Occipital lobe (tissue), 1 donor: ENCODE measurements at regions not wholly inside any gene's neighbourhood (a gene's known extent, or its start where the extent isn't known, plus 50 kb on each side); places are given as distances from the start of the nearest gene placed in this dataset.
"Not testable (repeated sequence)": the region's sequence is repeated elsewhere in the genome, so short reads cannot be mapped to it uniquely, and the experiment has no call there.

Source experiments
- DNase-seq: peaks from one replicate; lab custom pipeline; 2025; lab: John Stamatoyannopoulos, UW

- peak; percentile 20 for DNase-seq
These were observed 478.5 kb downstream of the QKI start for GRCh38 chr6:163892824-163893561.

- no peak for DNase-seq
These were observed 475.5 kb downstream of the QKI start for GRCh38 chr6:163889904-163890514.

- DNase-seq, result no peak
These were observed 473.7 kb downstream of the QKI start for GRCh38 chr6:163888030-163888819.

- DNase-seq, result no peak
These were observed 471.9 kb downstream of the QKI start for GRCh38 chr6:163886428-163886827.

DNA sequence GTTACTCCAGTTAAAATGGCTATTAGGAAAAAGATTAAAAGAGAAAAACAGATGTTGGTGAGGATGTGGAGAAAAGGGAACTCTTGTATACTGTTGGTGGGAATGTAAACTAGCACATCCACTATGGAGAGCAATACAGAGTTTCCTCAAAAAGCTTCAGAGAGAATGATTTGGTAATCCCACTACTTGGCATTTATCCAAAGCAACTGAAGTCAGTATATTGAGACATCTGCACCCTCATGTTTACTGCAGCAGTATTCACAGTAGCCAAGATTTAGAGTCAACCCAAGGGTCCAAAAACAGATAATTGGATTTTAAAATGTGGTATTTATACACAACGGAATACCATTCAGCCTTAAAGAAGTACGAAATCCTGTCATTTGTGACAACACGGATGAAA, 469.5 kb downstream of the QKI start:
- DNase-seq, result no peak

GRCh38 chr6:163878698-163879097, 464.2 kb downstream of the QKI start:
- DNase-seq, result no peak

GRCh38 chr6:163877877-163878639, 463.5 kb downstream of the QKI start:
- DNase-seq, result no peak

DNA sequence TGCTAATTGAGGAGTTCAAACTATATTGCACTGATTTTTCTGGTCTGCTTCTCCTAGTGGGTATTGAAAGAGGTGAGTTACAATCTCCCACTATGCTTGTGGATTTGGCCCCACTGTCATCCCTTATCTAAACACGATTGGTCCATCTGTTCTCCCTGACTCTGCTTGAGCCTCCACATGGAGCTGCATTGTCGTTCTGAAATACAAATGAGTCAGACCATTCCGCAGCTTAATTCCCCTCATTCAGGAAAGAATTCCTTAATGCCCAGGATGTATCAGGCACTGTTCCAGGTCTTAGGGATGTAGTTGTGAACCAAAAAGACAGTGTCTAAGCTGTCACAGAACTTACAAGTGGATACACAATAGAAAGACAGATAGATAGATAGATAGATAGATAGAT, 461.9 kb downstream of the QKI start:
- no peak for DNase-seq

- no peak for DNase-seq
These were observed 460.3 kb downstream of the QKI start for GRCh38 chr6:163874784-163875183.

GRCh38 chr6:163872335-163872734, 457.8 kb downstream of the QKI start:
- DNase-seq, result no peak

- DNase-seq, result no peak
These were observed 457.1 kb downstream of the QKI start for GRCh38 chr6:163871616-163872015.

DNA sequence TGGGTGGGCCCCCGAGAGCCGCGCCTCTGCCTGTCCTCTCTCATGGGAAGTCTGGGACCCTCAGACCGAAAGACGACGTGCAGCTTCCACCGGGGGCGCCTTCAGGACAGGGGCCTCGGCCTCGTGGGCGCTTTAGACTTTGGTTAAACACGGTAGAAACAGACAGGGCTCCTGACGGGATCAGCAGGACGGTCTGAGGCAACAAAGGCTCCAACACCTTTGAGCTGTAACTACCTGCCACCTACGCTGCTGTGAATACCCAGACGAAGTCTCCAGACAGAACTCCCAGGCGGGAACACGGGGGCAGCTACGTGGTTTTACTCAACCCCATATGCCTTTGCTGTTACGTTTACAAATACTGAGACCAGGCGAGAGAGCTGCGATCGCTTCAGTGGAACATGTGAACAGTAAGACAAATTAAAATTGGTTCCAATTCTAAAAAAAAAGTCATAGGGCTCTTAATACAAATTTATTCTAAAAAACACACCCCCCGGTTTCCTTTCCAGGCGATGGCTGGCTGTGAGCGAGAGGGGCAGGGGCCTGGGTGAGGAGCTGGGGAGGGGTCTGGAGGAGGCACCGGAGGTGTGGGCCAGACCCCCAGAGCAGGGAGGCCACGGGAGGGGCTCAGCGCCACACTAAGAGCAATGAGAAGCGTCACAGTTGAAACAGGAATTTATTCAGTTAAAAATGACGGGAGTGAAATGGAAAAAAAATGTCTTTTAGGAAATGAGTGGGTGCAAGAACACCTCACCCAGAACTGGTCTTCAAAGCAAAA, 453.2 kb downstream of the QKI start:
- DNase-seq, result no peak

GRCh38 chr6:163866192-163866591, 451.7 kb downstream of the QKI start:
- DNase-seq, result no peak

DNA sequence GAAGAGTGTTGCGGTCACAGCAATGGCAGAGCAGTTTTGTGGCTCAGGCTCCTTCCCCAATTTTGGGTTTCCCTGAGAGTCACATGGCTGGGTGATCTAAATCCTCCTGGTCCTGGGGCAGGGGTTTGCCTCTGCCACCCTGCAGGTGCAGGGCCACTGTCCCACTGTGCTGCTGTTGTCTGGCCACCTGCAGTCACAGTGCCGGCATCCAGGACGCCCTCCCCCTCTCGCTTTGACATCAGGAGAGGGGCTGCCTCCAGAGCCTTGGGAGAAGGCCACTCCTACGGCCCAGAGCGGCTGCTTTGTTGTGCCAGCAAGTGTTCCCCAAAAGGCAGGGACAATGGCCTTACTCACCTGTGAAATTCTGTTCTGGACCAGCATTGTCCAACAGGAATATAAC, 449.0 kb downstream of the QKI start:
- DNase-seq, result no peak

- no peak for DNase-seq
These were observed 448.2 kb downstream of the QKI start for GRCh38 chr6:163862701-163863100.

GRCh38 chr6:163861627-163862026, 447.1 kb downstream of the QKI start:
- DNase-seq, result no peak

DNA sequence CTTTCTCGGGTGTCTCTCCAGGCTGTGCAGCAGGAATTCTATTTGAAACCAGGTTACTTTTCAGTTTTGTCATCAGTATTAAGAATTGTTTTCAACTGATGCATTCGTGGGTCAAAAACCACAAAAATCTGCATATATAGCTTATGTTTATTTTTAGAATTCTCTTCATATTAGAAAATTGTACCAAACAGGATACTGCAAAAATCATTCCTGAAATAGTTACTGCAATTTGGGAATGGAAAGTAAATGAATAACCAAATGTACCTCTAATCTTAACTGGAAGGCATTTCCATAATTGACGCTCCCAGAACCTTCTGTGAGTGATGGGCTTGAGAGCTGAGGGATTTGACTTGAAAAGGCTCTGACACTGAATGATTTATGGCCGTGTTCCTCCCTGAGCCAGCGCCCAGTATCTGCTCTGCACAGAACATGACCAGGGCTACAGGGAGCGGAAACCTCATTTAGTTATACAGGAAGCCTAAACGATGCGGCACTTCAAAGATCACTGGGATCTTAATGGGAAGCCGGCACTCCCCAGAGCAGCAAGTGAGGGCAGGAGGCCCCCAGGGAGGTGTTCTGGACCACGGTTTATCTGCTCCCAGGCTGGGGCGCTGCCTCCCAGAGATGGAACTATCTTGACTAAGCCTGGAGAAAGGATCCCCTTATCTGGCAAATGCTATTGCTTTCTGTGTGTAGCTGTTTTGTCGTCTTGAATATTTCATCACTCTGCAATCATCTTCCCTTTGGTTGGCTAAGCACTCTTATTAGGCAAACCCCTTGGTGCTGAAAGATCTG, 446.0 kb downstream of the QKI start:
- DNase-seq, result no peak

DNA sequence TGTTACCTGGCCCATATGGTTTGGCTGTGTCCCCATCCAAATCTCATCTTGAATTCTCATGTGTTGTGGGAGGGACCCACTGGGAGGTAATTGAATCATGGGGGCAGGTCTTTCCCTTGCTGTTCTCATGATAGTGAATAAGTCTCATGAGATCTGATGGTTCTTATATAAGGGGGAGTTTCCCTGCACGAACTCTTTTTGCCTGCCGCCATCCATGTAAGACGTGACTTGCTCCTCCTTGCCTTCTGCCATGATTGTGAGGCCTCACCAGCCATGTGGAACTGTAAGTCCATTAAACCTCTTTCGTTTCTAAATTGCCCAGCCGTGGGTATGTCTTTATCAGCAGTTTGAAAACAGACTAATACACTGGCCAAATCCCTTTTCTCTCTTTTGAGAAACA, 444.4 kb downstream of the QKI start:
- DNase-seq, result not testable (repeated sequence)

DNA sequence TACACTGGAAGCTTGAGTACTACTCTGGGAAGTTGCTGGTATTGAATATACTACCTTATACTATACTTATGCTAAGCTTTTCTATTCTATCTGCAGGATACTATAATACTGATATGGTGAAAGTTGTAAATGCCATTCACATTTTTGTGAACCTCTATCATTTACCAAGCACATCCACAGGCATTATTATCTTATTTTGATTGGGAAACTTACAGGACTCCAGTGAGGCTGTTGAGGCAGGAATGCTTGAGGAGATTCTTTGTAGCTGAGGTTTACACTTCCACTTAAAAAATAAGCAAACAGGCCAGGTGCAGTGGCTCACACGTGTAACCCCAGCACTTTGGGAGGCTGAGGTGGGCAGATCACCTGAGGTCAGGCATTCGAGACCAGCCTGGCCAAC, 442.9 kb downstream of the QKI start:
- DNase-seq, result no peak

DNA sequence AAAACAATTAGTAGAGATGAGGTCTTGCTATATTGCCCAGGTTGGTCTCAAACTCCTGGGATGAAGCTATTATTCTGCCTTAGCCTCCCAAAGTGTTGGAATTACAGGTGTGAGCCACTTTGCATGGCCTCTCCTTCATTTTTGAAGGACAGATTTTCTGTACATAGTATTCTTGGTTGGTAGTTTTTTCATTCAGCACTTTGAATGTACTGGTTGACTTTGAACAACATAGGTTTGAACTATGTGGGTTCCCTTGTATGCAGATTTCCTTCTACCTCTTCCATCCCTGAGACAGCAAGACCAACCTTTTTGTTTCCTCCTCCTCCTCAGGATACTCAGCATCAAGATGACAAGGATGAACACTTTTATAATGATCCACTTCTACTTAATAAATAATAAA, 436.4 kb downstream of the QKI start:
- no peak for DNase-seq
